Neural crest cell (in vitro differentiated cells): ENCODE measurements at regions not wholly inside any gene's neighbourhood (a gene's known extent, or its start where the extent isn't known, plus 50 kb on each side); places are given as distances from the start of the nearest gene placed in this dataset.

Experiments used
- DNase-seq: peaks from one replicate; pipeline ENCODE4 v3.0.0; 2021; ENCODE audit warnings: low read depth, mixed read lengths, low spot score
- H3K27ac Mint-ChIP-seq: one replicate; pipeline ENCODE4 v1.8.0; 2021; ENCODE audit warnings: mild to moderate bottlenecking, mixed read lengths; ENCODE audit not compliant: unreplicated experiment
- H3K27me3 Mint-ChIP-seq: 2 replicates; pipeline ENCODE4 v1.8.0; 2021; ENCODE audit warnings: low read depth, mild to moderate bottlenecking, mixed read lengths
- H3K36me3 Mint-ChIP-seq: 2 replicates; pipeline ENCODE4 v1.8.0; 2021; ENCODE audit warnings: low read depth, mild to moderate bottlenecking, mixed read lengths
- H3K4me1 Mint-ChIP-seq: 2 replicates; pipeline ENCODE4 v1.8.0; 2021; ENCODE audit warnings: mixed read lengths
- H3K4me3 Mint-ChIP-seq: one replicate; pipeline ENCODE4 v1.8.0; 2021; ENCODE audit warnings: mild to moderate bottlenecking, mixed read lengths
- H3K9me3 Mint-ChIP-seq: 2 replicates; pipeline ENCODE4 v1.8.0; 2021; ENCODE audit warnings: mixed read lengths
- CTCF ChIP-seq: fragments of 200-600 bp; sonication (generic); conservative IDR thresholded peaks from 2 replicates; pipeline ENCODE4 v1.5.0; 2021; ENCODE audit warnings: antibody characterized with exemption, mild to moderate bottlenecking

- no peak for DNase-seq
- Mint-ChIP-seq H3K27me3 (no peaks in the 10 kb centered on the region), H3K4me1 (peaks cover 13% of the 10 kb centered on the region), H3K9me3 (no peaks in the 10 kb centered on the region), H3K4me3 (no peak overlapping the region), H3K27ac (no peak overlapping the region), H3K36me3 (no peaks in the 10 kb centered on the region)
- TF ChIP-seq CTCF: no peak
Observed at GRCh38 chr1:4402032-4402431, 252.4 kb upstream of the AJAP1 start.

- Mint-ChIP-seq H3K4me1 (no peaks in the 10 kb centered on the region), H3K27ac (no peak overlapping the region), H3K4me3 (no peak overlapping the region), H3K36me3 (no peaks in the 10 kb centered on the region), H3K9me3 (no peaks in the 10 kb centered on the region), H3K27me3 (peaks cover 2% of the 10 kb centered on the region)
- no peak for DNase-seq
- TF ChIP-seq CTCF: no peak
Observed at GRCh38 chr1:4404854-4405590, 249.4 kb upstream of the AJAP1 start.

GRCh38 chr1:4407851-4408250 is 246.6 kb upstream of the AJAP1 start:
- H3K27ac Mint-ChIP-seq: no peak overlapping the region
- no peak overlapping the region for H3K4me3 Mint-ChIP-seq
- TF ChIP-seq CTCF: no peak
- no peaks in the 10 kb centered on the region for H3K36me3 Mint-ChIP-seq
- peaks cover 2% of the 10 kb centered on the region for H3K27me3 Mint-ChIP-seq
- peaks cover 1% of the 10 kb centered on the region for H3K9me3 Mint-ChIP-seq
- peaks cover 3% of the 10 kb centered on the region for H3K4me1 Mint-ChIP-seq
- no peak for DNase-seq

- Mint-ChIP-seq H3K36me3 (no peaks in the 10 kb centered on the region), H3K9me3 (peaks cover 2% of the 10 kb centered on the region)
Observed at GRCh38 chr1:4408380-4408779, 246.0 kb upstream of the AJAP1 start.

GRCh38 chr1:4411862-4412261 is 242.5 kb upstream of the AJAP1 start:
- H3K27ac Mint-ChIP-seq: no peak overlapping the region
- H3K9me3 Mint-ChIP-seq: peaks cover 9% of the 10 kb centered on the region
- no peak overlapping the region for H3K4me3 Mint-ChIP-seq
- peaks cover 6% of the 10 kb centered on the region for H3K36me3 Mint-ChIP-seq
- H3K4me1 Mint-ChIP-seq: peaks cover 18% of the 10 kb centered on the region
- TF ChIP-seq CTCF: no peak
- peaks cover 2% of the 10 kb centered on the region for H3K27me3 Mint-ChIP-seq
- no peak for DNase-seq

More at GRCh38 chr1:4408380-4408779, 246.0 kb upstream of the AJAP1 start:
- no peak for DNase-seq
- Mint-ChIP-seq H3K27me3 (peaks cover 2% of the 10 kb centered on the region), H3K27ac (no peak overlapping the region), H3K4me1 (peaks cover 3% of the 10 kb centered on the region), H3K4me3 (no peak overlapping the region)
- TF ChIP-seq CTCF: no peak
